ENCODE measurements at regions not wholly inside any gene's neighbourhood (a gene's known extent, or its start where the extent isn't known, plus 50 kb on each side); places are given as distances from the start of the nearest gene placed in this dataset.
"Not testable (repeated sequence)": the region's sequence is repeated elsewhere in the genome, so short reads cannot be mapped to it uniquely, and the experiment has no call there.

- intact Hi-C loops (cut with DNase I), result no loop called here
- no peak for DNase-seq
These were observed 598.1 kb downstream of the UQCRFS1 start for GRCh38 chr19:28614634-28615545.

DNA sequence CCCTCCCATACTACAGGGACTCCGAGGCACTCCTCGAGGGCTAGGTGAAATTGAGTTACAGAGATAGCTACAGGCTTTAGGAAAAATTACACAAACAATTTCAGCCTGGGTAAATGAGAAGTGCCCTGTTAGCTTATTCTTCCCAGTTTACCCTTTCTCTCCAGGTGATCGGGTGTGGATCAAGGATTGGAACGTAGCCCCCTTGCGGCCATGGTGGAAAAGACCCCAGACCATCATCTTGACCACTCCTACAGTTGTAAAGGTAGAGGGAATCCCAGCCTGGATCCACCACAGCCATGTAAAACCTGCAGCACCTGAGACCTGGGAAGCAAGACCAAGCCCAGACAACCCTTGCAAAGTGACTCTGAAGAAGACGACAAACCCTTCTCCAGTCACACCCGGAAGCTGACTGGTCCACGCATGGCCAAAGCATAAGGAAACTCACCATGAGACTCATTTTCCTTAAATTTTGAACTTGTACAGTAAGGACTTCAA lies 600.6 kb downstream of the UQCRFS1 start:
- intact Hi-C loops (cut with DNase I), result no loop called here
- no peak for DNase-seq

- intact Hi-C loops (cut with DNase I); DNase-seq: not testable (repeated sequence)
These were observed 601.6 kb downstream of the UQCRFS1 start for GRCh38 chr19:28611227-28611914.

- DNase-seq, result no peak
- intact Hi-C loops (cut with DNase I), result no loop called here
These were observed 602.2 kb downstream of the UQCRFS1 start for GRCh38 chr19:28610731-28611130.

GRCh38 chr19:28609944-28610343 lies 603.0 kb downstream of the UQCRFS1 start:
- no peak for DNase-seq

DNA sequence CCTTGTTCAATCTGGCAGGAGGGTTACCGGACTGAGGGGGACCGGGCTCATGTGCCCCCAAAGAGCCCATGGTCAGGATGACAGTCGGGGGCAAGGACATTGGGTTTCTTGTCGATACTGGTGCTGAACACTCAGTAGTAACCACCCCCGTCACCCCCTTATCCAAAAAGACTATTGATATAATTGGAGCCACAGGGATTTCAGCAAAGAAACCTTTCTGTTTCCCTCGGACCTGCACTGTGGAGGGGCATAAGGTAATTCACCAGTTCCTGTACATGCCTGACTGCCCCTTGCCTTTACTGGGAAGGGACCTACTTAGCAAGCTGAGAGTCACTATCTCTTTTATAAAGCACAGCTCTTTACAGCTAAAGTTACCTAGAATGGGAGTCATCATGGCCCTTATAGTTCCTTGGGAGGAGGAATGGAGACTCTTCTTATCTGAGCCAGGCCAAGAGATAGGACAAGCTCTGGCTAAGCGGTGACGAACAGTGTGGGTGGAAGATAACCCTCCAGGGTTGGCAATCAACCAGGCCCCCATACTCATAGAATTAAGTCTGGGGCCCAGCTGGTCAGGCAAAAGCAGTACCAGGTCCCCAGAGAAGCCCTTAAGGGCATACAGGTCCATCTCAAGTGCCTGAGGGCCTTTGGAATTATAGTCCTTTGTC lies 603.7 kb downstream of the UQCRFS1 start:
- no peak for DNase-seq
- intact Hi-C loops (cut with DNase I), result no loop called here

More at GRCh38 chr19:28609944-28610343, 603.0 kb downstream of the UQCRFS1 start:
- intact Hi-C loops (cut with DNase I), result no loop called here

GRCh38 chr19:28608292-28608691 lies 604.7 kb downstream of the UQCRFS1 start:
- DNase-seq, result no peak
- intact Hi-C loops (cut with DNase I), result no loop called here

DNA sequence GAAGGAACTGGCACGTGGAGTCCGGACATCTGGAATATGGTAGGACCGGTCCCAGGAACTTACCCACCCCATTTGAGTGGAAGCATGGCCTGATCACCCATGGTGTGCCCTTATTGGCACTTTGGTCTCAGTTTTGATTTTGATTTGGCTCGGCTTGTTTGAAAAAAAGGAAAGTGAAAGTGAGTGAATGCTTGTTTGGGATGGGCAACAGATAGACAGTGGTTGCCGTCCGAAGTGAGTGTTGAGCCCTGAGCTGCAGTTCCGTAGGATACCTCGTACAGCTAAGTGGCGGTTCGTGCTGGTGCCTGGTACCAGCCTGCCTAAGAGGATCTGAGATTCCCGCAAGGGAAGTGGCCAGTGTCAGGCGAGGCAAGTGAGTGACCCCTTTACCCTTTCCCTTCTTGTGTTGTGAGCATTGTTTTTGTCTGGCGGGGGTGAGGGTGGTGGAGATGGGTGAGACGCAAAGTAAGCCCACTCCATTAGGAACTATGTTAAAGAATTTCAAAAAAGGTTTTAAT lies 605.8 kb downstream of the UQCRFS1 start:
- DNase-seq, result no peak
- intact Hi-C loops (cut with DNase I), result no loop called here

DNA sequence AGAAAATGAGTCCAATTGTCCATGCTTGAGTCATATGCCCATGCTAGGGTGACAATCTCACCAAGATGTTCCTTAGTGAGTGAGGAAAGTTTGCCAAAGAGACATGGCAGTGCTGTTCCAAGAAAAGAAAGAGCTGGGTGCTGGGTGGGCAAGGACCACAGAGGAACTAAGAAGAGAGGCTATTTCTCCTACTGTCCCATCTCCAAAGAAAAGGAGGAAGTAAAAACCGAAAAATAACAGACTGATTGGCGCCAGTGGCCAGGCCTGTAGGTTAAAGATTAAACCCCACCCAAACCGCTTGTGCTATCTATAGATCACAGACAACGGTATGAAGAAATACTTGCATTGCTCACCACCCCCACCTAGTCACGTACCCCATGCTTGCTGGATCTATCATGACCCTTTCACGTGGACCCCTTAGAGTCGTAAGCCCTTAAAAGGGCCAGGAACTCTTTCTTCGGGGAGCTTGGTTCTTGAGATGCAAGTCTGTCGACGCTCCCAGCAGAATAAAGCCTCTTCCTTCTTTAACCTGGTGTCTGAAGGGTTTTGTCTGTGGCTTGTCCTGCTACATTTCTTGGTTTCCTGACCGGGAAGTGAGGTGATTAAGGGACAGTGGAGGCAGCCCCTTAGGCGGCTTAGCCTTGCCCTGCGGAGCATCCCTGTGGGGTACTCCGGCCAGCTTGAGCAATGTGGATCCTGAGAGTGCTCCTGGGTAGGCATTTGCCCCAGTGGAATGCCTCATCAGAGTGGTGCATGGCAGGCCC lies 606.5 kb downstream of the UQCRFS1 start:
- DNase-seq, result no peak
- intact Hi-C loops (cut with DNase I), result no loop called here

DNA sequence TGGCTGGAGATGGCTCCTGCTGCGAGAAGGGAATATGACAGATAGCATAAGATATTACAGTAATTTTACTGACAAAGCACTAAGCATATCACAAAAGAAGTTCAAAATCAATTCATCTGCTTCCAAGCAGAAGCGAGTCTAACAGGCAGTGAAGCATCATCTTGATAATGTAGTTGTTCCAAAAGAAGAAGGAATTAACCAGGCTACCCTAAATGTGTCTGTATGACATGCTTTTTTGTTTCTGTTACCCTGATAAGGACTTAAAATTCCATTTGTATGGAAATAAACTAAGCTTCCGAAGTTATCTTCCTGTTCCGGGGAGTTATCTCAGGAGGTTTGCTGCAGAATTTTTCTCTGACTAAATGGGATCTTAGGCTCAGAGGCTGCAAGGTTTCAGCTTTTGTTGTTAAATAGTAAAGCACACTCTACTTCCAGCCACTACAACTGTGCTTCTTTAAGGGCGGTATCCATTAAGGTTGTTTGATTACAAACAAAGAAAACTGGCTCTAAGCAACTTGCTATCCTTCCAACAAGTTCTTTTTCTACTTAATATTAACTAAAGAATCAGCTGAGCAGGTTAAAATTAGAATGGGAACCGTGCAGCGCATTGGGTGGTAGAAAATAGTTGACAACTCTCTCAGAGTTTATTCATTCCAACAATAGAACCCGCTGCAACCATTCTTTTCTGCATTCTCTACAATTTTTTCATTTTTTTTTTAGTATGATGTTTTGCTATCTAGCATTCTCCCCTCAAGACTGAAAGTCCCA lies 607.3 kb downstream of the UQCRFS1 start:
- intact Hi-C loops (cut with DNase I), result no loop called here

DNA sequence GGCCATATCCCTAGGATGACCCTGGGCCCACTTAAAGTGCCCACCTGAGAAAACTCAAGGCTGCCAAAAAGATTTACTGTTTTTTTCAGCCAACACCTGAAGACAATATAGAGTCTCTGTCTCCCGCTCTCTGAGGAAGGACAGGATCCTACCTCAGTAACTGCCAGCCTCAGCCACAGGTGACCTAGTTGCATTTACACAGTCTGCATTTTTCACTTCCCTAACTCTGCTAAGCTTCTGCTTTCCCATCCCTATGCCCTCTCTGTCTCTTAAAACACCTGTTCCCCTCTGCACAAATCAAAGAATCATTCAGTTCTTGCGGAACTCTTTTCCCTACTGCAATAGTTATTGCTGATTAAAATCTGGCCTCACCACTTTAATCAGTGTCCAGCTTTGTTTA lies 609.5 kb downstream of the UQCRFS1 start:
- no peak for DNase-seq
- intact Hi-C loops (cut with DNase I), result no loop called here

More for the DNA sequence above, 607.3 kb downstream of the UQCRFS1 start:
- no peak for DNase-seq

DNA sequence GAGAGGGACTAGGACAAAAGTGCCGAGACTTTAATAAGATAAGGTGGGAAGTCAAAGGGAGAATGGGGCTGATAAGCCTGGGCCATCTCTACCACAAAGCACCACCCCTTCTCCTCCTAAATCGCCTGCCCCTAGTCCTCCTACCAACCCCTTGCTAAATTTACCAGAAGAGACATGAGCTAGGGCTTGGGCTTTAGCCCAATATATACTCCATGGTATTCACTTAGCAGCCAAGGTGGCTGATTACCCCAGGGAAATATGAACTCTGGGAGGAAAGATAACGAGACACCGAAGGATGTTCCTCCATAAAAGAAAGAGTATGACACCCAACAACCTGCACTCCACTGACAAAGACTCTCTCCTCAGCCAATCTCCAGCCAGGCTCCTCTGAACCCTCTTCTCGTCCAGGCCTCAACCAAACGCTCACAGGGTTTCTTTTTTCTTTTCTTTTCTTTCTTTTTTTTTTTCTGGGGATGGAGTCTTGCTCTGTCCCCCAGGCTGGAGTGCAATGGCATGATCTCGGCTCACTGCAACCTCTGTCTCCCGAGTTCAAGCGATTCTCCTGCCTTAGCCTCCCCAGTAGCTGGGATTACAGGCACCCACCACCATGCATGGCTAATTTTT lies 610.2 kb downstream of the UQCRFS1 start:
- intact Hi-C loops (cut with DNase I), result no loop called here
- DNase-seq, result no peak

DNA sequence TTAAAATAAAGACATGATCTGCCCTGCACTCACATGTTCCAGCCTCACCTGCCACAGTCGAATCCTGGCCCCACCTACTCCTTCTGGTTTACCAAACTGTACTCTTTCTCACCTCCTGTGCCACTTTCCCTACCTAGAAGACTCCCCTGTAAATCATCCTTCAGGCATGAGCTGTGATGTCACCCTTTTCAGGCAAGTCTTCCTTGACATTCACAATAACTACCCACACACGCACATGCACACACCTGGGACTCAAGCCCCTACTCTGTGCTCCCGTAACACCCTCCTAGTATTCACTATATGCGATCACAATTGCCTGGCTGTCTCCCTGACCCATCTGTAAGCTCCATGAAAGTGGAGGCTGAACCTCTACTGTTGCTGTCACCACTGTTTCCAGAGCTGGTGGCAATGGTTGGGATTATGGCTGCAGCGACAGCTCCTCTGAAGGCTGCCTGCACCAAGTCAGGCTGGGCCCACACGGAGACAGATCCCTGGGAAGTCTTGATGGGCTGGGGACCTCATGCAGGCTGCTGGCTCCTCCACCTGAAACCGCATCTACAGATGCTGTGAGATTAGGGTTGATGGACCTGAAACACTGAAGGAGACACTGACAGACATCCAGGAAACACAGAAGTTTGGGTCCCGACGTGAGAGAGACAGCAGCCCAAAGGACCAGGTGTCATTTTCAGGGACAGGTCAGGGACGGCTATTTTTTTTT lies 611.1 kb downstream of the UQCRFS1 start:
- intact Hi-C loops (cut with DNase I), result no loop called here

DNA sequence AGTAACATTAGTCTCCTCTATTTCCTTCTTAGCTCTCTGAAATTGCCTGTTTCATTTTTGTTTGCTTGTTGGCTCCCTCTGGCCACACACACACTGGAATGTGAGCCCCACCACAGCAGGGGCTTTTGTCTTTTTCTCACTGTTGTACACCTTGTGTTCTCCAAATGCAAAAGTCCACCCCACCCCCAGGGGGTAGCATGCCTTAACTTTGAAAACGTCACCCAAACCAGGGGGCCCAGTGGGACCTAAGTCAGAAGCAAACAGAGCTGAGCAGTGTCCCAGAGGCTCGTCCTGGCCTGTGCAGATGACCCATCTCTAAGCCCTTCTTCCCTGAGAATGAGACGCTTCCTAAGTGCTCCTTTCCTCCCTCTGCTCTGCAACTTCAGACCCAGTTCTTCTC lies 614.1 kb downstream of the UQCRFS1 start:
- intact Hi-C loops (cut with DNase I), result no loop called here
- DNase-seq, result no peak

More for the DNA sequence above, 611.1 kb downstream of the UQCRFS1 start:
- no peak for DNase-seq

DNA sequence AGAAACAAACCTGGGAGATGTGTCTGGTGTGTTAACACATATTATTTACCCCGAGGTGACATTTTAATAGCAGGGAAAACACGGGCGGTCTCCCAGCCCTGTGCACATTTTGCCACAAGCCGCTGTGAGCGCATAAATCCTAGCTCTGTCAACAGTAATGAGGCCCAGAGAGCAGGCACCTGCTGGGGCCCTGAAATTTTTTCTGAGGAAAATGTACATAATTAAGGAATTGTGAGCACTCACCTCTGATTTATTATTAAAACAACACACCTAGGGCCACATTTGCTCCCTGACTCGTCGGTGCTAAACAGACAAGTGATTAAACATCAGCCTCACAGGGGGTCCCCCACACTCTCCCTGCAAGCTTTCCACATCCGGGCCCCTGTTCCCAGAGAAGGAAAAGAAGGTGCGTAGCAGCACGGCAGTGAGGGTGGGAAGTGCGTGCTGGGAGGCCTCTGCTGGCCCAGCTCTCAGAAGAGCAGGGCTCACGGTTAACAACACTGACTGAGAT lies 616.3 kb downstream of the UQCRFS1 start:
- DNase-seq, result no peak
- intact Hi-C loops (cut with DNase I), result no loop called here

DNA sequence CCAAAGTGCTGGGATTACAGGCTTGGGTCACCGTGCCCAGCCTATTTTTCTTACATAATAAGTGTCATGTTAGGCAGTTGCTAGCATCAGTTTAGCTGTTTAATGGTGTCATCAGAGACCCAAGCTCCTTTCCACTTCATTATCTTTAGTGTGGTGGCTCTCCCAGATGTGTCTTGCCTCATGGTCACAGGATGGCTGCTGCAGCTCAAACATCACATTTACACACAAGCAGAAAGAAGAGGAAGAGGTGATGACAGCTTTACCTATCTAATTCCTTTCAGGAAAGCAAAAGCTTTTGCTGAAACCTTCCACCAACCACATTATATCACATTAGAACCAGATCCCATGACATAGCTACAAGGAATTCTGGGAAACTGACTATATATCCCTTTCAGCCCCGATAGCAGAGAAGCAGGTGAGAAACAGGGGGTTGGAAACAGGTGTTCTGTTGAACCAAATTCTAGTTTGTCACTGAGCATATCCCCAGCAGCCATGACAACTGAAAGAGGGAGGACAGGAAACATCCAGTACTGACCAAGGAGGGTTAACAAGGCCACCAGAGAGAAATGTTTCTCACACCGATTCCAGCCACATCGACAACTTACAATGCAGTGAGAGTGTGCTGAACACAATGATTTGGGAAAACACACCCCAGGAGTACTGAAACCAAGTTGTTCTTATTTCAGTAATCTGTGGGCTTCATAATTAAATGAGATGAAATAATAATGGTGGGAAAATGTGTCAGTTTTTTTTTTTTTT lies 617.0 kb downstream of the UQCRFS1 start:
- intact Hi-C loops (cut with DNase I), result no loop called here
- DNase-seq, result no peak

DNA sequence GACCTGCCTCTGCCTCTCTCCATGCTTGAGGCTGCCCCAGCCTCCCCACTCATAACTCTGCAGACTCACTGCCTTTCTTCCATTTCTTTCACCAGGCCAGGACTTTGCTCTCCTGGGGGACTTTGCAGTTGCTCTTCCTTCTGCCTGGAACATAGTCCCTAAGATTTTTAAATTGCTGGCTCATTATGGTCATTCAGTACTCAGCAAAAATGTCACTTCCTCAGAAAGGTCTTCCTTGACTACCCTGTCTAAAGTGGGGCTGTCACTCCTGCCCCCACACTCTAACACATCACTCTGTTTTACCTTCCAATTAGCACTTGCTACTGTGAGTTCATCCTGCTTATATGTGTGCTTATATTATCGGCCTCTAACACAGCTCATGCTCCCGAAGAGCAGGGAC lies 618.2 kb downstream of the UQCRFS1 start:
- intact Hi-C loops (cut with DNase I), result no loop called here
- no peak for DNase-seq
